Inferior parietal cortex (tissue), 1 donor: ENCODE measurements at regions not wholly inside any gene's neighbourhood (a gene's known extent, or its start where the extent isn't known, plus 50 kb on each side); places are given as distances from the start of the nearest gene placed in this dataset.
"Not testable (repeated sequence)": the region's sequence is repeated elsewhere in the genome, so short reads cannot be mapped to it uniquely, and the experiment has no call there.

Experiments
- DNase-seq: peaks from one replicate; pipeline ENCODE4 v3.0.0-alpha.2; 2016; ENCODE audit errors: extremely low spot score

DNA sequence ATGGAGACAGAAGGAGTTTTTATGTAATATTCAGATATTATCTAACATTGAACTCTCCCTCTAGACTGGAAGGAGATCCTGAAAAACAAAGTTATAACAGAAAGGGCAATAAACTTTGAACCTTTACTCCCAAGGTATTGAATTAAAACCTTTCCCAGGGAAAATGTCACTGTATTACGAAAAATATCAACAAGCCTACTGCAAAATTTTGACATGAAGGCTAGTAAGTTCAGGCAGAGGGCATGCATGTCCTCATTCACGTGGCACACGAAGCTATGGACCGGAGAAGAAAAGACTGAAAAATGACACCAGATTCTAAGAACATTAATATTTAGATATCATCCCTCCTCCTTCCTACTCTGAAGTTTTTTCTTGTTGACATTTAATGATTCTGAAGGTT, 638.8 kb downstream of the LRRC70 start:
- no peak for DNase-seq

DNA sequence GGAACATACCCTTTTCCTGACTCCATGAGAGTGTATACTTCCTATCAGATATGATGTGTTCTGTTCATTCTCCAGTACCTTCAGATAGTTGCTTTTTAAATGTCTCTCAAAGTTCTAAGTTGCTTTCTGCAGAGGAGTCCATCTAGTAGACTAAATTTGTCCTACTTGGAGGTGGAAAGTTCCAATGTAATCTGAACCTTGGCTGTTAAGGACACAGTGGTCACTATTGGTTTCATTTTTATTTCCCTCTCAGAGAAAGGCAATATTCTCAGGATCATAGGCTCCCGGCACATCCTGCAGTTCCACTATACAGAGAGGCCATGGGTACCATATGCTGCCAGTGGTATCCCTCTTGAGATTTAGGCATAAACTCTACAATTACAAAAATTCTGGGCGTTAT, 634.6 kb downstream of the LRRC70 start:
- no peak for DNase-seq

DNA sequence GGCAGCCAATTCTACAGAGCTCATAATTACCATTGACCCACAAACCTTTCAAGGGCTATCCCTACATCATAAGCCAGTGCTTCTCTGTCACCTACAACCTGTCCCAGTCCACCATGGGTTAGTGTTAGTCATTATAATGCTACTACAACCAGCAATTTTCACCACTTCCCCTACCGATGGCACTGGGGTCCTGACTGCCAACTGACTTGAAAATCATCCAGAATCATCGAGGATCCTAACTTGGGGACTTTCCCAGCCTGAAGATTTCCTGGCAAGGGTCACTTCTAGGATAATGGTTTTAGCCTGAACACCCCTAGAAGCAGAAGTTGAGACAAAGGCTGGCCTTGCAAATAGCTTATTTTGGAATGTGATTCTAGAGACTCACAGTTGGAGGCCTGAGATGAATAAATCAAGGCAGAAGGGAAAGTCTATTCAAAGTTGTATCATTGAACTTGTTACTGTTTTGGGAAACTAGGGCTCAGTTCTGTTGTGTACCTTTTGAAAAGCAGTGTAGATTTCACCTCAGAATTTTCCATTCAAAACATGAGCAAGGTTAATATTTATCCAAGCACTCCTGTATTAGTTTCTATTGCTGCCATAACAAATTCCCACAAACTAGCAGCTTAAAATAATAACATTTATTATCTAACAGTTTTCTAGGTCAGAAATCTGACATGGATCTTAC, 633.0 kb downstream of the LRRC70 start:
- peak; percentile 9 for DNase-seq

DNA sequence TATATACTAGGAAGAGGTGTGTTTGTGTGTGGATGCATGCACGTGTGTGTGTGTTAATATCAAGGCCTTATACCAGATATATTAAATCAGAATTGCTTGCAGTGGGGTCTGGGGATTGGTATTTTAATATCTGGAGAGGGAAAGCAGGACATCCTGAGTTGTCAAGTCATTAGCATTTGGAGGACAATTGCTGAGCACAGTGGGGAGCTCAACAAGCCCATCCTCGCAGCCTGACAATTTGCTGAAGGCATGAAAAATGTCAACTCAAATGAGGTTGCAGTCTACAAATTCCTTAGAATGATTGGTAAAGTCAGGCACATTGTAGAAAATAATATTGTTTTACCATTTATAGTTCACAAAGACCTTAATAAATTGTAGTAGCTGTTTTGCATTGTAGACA, 627.4 kb downstream of the LRRC70 start:
- DNase-seq: no peak

DNA sequence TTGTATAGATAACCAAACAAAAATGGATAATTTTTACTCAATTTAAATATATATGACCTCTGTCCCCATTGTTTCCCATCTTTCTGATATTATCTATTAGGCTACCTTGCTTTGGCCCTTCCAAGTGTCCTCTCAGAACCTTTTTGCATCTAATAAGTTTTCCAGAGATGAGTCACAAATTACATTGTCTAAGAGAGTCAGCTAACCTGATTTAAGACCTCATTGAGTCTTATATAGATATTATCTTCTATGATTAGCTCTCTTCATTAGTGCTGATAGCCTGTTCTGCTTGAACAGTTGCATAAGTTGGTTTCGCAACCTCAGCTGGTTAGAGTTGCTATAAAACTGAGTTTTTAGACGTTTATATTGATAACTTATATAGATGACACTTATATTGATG, 623.1 kb downstream of the LRRC70 start:
- DNase-seq: no peak

DNA sequence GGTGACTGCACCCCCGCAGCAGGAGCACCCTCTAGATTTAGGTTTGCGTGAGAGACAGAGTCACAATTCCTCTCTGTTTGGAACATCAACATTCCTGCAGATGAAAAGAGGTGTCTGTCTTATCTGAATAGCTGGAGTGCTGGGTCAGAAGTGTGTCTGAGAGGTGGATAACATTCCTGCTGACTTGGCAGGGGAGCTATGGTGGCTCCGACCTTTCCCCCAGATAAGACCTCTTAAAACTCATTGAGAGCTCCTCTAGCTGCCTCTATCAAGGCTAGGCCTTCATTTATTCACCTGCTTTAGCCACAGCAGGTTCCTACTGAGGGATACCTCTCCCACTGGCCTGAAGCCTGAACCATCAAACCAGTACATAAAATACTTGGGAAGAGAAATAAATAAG, 615.5 kb downstream of the LRRC70 start:
- DNase-seq: no peak

DNA sequence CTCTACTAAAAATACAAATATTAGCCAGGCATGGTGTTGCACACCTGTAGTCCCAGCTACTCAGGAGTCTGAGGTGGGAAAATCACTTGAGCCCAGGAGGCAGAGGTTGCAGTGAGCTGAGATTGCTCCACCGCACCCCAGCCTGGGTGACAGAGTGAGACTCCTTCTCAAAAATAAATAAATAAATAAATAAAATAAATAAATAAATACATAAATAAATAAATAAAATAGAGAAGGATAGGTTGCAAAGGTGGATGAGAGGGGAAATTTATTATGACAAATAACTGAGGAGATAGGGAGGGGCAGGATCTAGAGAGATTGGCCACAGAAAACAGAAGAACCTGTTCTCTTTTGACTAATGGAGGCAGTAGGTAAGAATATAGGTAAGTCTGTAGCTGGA, 601.6 kb downstream of the LRRC70 start:
- not testable (repeated sequence) for DNase-seq

DNA sequence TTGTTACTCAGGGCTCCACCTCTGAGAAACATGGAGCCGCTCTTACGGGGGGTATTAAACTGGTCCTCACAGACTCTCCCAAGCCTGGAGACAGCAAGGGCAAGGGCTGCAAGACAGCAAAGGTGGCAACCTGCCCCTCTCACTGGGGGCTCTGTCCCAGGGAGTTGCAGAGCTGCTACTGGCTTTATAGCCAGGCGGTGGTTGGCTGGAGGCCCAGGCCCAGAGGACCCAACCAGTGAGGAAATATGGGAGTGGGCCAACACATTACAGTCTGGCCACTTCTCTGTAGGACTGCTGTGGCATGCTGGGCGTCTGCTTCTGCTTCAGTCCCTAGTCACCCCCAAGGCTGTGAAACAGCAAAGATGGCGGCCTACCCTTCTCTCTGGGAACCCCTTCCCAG, 597.2 kb downstream of the LRRC70 start:
- DNase-seq: no peak

DNA sequence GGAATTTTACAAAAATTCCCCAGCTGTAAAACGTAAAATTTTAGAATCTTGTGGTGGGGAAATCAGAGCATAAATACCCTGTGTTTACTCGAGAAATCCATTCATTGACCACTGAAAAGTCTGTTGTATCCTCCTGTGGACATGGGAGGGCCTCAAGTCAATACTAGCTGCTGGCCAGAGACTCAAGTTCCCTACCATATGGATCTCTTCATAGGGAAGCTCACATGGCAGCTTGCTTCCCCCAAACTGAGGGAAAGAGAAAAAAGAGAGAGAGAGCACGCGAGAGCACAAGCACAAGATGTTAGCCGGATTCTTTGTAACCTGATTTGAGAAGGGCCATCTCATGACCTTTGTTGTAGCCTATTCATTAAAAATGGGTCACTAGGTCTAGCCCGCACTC, 591.9 kb downstream of the LRRC70 start:
- no peak for DNase-seq

DNA sequence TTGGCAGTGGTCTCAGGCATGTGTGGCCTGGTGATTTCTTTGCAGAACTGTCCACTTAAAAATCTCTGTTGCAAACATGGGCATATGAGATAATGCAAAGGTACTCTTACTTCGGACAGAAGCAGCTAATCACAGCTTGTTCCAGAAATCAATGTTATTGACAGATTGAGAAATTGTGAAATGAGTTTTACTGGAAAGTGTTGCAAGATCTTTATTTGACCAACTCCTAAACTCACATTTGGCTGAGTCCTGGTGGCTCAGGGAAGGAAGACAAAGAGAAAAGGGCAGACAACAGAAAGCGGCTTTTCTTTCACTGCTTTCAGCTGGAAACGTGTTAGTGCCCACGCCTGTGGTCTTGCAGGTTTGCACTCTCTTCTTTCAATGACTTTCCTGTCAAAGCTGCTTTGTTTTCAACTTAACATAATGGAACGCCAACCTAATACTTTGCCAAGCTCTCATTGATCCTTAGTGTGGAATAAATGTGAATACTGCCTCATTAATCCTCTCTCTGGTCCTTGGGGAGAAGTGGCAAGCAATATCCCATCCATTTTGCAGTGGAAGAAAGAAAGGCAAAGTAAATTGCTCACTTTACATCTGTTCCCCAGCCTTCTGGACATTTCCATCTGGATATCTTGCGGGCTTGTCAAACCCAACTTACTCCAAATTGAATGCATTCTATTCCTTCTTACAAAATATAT, 586.4 kb downstream of the LRRC70 start:
- no peak for DNase-seq

DNA sequence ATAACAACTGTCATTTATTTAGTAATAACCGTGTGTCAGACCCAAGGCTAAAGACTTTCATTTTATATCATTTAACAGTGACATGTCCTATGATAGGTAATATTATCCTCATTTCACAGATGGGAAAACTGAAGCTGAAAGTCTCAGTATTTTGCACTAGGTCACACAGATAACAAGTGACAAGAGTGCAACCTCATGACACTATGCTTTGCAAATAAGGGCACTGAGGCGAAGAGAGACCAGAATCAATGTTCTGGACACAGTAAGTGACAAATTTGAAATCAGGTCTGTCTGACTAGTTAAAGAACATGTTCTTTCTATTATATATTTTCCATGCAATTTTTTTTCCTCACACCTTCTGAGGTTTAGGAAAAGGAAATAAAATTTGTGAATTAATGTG, 585.7 kb downstream of the LRRC70 start:
- no peak for DNase-seq

DNA sequence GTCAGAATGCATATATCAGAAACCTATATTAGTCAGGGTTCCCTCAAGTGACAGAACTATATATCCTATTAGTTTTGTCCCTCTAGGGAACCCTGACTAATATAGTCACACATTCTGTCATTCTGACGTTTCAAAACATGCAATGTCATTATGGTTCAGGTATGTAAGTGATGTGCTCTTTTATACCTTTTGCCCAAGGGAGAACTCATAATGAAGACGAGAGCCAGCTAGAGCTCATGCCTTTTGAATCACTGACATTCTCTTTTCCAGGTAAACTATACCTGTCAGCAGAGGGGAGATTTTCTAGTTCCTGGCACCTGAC, 576.7 kb downstream of the LRRC70 start:
- no peak for DNase-seq

DNA sequence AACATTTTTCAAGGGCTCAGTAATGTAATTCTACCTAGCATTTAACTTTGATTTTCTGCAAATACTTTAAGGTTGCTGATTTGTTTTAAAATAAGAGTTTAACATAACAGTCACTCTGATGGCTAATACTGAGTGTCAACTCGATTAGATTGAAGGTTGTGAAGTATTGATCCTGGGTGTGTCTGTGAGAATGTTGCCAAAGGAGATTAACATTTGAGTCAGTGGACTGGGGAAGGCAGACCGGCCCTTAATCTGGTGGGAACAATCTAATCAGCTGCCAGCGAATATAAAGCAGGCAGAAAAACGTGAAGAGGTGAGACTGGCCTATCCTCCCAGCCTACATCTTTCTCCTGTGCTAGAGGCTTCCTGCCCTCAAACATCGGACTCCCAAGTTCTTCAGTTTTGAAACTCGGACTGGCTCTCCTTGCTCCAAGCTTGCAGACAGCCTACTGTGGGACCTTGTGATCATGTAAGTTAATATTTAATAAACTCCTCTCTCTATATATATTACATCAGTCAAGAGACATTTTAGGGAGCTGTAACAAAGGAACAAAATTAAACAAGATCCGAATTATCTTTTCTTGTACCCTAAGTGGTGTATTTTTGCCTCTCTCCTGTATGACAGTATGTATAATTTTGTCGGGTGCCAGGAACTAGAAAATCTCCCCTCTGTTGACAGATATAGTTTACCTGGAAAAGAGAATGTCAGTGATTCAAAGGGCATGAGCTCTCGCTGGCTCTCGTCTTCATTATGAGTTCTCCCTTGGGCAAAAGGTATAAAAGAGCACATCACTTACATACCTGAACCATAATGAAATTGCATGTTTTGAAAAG, 576.1 kb downstream of the LRRC70 start:
- DNase-seq: no peak

DNA sequence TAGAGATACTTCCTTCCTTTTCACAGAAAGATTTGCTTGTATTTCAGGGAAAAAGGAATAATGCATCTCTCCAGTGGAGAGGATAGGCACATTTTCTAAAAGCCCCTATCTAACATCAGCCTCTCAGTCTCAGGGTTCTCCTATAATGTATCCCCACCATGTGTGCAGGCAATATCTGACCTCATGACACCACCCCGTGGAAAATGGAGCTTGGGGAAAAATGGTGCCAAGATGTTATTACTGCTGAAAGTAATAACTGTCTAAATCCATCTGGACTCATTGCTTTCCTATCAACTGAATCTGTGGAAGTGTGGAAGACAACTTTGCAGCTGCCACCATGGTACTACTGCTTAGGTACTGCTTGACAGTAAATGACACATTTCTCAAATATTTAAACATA, 574.3 kb downstream of the LRRC70 start:
- DNase-seq: no peak

DNA sequence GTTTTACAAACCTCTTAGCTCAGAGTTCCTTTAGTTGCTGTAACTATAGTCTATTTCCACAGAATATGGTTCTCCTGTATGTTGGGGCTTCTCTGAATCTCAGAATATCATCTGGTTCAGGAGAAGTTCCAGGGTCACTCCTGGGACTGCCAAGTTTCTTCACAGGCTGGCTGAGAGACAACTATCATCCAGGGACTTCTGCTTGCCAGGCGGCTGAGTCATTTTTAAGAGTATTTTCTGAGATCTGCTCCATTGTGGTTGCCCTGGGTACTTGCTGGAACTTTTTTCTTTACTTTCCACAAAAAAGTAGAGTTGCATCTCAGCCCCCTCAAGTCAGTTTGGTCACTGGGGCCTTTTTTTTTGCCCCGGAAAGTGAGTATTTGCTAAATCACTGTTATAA, 566.5 kb downstream of the LRRC70 start:
- no peak for DNase-seq

DNA sequence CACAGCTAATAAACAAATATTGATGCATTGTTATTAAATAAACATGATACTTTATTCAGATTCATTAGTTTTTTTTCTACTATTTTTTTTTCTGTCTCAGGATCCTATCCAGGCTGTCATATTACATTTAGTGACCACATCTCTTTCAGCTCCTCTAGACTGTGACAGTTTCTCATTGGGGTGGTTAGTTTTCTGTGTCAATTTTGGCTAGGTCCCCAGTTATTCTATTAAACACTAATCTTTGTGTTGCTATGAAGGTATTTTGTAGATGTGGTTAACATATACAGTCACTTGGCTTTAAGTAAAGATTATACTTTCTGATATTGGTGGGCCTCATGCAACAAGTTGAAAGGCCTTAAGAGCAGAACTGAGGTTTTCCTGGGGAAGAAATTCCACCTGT, 563.0 kb downstream of the LRRC70 start:
- no peak for DNase-seq

DNA sequence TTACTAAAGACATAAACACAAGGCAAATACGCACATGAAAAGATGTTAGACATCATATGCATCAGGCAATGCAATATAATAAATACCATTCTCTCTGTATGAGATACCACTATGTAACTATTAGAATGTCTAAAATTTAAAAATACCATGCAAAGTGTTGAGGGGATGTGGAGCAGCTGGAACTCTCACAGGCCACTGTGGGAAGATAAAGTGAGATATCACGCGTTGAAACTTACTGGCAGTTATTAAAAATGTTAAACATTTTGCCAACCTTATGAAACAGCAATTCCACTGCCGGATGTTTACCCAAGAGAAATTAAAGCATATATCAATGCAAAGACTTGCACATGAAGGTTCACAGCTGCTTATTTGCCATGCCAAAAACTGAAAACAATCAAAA, 556.7 kb downstream of the LRRC70 start:
- DNase-seq: no peak

DNA sequence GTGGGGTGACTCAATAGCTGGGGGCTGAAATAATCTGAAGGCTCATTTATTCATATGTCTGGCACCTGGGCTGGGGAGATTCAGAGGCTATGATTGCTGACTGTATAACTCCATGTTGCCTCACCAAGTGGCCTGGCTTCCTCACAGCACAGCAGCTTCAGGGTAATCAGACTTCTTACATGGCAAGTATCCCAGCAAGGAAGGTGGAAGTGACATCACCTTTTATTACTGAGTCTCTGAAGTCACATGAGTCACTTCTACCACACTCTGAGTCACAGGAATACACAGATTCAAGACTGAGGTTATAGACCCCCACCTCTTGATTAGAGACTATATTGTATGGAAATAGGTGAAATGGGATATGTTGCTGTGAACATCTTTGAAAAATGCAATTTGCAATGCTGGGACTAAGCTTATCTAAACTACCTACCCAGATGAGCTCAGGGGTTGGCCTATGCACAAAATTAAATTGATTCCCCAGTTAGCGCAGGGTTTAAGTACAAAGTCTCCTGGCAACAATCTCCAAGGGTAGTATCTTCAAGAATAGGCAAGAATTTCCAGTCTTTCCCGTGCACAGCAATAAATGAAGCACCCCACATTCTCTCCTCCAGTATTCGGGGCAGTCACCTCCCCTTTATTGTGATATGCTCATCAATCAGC, 553.1 kb downstream of the LRRC70 start:
- no peak for DNase-seq

DNA sequence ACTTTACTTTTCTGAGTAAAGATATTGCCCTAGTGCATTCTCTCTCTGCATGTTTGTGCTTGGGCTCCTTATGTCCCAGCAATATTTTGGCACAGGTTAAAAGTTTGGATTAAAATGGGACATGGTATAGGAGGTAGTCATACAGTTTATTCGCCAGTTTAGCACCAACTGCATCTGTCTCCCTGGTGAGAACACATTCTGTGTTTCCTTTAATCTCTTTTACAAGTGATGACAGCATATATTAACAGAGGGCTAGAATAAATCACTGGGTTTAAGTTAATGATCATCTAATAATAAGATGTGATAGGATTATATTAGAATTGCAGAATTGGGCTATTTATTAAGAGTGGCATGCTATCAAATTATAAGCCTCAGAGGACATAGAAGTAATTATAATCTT, 550.1 kb downstream of the LRRC70 start:
- DNase-seq: no peak

DNA sequence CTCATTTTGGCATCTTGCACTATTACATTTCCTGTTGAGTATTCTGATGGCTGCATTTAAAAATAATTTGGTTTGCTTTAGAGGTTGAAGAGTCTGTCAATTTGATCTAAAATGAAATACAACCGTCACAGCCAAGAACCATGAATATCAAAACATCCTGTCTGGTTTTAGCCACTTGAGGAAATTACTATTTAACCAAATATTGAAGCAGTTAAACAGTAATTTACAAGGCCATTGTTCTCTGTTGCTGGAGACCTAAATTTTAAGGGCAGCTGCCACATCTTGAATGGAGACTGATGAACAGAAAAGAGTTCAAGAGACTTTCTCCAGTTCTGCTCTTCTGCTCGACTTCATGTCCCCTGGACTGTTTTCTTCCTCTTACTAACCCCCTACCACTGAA, 549.4 kb downstream of the LRRC70 start:
- no peak for DNase-seq

DNA sequence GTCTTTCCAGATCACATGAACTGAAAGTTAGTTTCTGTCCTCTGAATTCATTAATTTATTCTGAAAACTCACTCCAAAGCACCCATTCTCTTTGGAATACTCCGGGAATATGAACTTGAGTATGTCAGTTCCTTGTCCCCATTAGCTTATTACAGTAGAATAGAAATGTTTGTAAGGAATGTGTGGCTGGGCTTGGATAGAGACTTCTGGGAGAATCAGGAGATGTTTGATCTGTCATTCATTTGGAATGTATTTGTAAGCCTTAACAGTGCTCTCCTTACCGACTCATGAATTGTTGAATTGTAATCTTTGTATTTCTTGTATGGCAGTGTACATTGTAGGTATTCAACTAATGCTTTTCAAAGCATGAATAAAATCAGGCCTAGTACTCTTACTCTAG, 548.4 kb downstream of the LRRC70 start:
- DNase-seq: no peak

DNA sequence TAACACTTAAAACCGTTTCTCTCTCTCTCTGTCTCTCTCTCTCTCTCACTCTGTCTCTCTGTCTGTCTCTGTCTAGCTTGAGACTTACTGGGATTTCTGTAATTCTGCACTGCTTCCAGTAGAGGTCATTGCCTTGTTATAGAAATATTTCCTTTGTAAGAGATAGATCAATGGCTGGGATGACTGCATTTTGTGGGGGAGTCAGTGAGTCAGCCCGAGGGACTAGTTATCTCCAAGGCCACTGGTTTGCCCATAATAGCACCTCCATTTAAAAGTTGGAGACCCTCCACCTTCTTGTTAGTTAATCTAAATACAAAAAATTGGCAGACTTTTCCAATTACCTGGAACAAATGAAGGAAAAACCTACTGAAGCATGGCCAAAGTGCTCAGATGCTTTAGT, 547.2 kb downstream of the LRRC70 start:
- peak; percentile 23 for DNase-seq

DNA sequence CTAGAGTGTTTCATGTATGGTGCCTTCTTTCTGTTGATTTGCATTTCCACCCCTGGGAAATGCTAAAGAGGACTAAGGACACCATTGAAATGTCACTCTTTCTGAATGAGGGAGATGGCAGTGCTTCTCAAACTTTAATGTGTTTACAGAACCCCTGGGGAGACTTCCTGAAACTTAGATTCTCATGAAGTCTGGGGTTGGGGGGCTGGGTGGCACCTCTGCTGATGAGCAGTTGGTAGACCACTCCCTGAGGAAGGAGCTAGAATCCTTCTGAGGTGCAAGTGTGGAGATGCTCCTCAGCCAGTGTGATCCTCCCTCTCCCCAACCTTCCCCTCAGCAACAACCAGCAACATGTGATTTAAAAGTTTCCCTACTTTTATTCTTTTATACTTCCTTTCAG, 546.8 kb downstream of the LRRC70 start:
- DNase-seq: no peak
